ENCODE measurements at regions not wholly inside any gene's neighbourhood (a gene's known extent, or its start where the extent isn't known, plus 50 kb on each side); places are given as distances from the start of the nearest gene placed in this dataset.

DNA sequence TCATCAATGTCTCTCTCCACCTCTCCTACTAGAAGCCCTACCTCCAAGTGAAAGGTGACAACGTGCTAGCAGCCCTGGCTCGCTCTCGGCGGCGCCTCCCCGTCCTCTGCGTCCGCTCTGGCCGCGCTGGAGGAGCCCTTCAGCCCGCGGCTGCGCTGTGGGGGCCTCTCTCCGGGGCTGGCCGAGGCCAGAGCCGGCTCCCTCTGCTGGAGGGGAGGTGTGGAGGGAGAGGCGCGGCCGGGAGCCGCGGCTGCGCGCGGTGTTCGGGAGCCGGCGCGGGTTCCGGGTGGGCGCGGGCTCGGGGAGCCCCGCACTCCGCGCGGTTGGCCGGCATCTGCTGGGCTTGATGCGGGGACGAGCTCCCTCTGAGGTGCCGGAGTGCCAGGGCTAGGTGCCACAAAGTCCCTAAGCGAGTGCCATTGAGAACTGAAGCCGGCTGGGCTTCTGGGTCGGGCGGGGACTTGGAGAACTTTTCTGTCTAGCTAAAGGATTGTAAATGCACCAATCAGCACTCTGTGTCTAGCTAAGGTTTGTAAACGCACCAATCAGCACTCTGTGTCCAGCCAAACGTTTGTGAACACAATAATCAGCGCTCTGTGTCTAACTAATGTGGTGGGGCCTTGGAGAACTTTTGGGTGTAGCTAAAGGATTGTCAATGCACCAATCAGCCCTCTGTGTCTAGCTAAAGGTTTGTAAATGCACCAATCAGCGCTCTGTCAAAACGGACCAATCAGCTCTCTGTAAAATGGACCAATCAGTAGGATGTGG is 84.8 kb upstream of the ARRDC4 start:
- ChIA-PET CTCF (interaction anchor here (0.6 kb wide), 1 partner anchor 226 kb away, joined by 5 read pairs; no protein-coding TSS in a partner anchor), POLR2A (no interaction called here)
- TF ChIP-seq, protein P1, sequence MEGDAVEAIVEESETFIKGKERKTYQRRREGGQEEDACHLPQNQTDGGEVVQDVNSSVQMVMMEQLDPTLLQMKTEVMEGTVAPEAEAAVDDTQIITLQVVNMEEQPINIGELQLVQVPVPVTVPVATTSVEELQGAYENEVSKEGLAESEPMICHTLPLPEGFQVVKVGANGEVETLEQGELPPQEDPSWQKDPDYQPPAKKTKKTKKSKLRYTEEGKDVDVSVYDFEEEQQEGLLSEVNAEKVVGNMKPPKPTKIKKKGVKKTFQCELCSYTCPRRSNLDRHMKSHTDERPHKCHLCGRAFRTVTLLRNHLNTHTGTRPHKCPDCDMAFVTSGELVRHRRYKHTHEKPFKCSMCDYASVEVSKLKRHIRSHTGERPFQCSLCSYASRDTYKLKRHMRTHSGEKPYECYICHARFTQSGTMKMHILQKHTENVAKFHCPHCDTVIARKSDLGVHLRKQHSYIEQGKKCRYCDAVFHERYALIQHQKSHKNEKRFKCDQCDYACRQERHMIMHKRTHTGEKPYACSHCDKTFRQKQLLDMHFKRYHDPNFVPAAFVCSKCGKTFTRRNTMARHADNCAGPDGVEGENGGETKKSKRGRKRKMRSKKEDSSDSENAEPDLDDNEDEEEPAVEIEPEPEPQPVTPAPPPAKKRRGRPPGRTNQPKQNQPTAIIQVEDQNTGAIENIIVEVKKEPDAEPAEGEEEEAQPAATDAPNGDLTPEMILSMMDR (IDR thresholded peaks at IDR 0.05; ENCODE audit: low read depth, low read length): no peak
- H3K9me3 ChIP-seq (ENCODE audit: control insufficient read depth, insufficient read depth, low read length): peaks cover 24% of the 10 kb centered on the region
- no peak for DNase-seq (ENCODE audit: low read depth, low spot score)
- no peak overlapping the region for H3K4me3 ChIP-seq (ENCODE audit: low read depth, low read length)
- H3K27me3 ChIP-seq (ENCODE audit: control insufficient read depth, insufficient read depth, low read length): no peaks in the 10 kb centered on the region
- H3K27ac ChIP-seq (ENCODE audit: low read depth, low read length): no peak overlapping the region

DNA sequence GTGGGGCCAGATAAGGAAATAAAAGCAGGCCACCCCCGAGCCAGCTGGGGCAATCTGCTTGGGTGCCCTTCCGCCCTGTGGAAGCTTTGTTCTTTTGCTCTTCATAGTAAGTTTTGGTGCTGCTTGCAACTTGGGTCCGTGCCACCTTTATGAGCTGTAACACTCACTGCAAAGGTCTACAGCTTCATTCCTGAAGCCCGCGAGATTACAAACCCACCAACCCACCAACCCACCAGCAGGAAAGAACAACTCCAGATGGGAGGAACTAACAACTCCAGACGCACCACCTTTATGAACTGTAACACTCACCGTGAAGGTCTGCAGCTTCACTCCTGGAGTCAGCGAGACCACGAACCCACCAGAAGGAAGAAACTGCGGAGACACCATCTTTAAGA is 84.2 kb upstream of the ARRDC4 start:
- CTCF ChIA-PET: interaction anchor here (0.6 kb wide), 1 partner anchor 227 kb away, joined by 5 read pairs; no protein-coding TSS in a partner anchor
- Histone ChIP-seq H3K27me3 (ENCODE audit: control insufficient read depth, insufficient read depth, low read length) (no peaks in the 10 kb centered on the region), H3K27ac (ENCODE audit: low read depth, low read length) (no peak overlapping the region), H3K4me3 (ENCODE audit: low read depth, low read length) (no peak overlapping the region), H3K9me3 (ENCODE audit: control insufficient read depth, insufficient read depth, low read length) (peaks cover 21% of the 10 kb centered on the region)
- TF ChIP-seq, protein P1 (IDR thresholded peaks at IDR 0.05; ENCODE audit: low read depth, low read length): no peak
- no peak for DNase-seq (ENCODE audit: low read depth, low spot score)
- POLR2A ChIA-PET: no interaction called here

DNA sequence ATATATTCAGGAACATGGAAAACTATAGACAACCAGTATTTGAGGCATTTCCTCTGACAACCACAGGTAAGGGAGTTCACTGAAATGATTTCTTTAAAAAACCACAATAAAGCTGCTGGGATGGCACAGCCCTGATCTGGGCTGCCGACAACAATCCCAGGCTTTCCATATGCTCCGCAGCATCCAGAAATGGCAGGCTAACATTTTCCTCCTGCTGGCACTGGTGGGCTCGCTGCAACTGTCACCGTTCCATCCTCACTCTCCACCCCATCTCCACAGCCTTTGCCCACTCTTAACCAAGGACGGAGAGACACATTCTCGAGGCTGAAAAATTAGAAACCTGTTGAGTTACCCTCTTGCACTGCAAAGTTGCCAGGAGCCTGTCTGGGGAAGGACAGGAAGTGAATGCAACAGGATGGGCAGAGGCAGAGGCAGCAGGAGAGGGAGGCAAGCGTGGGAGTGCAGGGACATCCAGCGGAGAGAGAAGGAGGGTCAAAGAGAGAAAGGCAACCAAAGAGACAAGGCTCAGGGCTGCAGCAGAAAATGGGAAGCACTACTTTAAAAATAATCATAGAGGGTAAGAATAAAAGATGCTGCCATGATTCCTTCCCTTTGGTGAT is 79.0 kb upstream of the ARRDC4 start:
- H3K27ac ChIP-seq (ENCODE audit: low read depth, low read length): no peak overlapping the region
- no peak overlapping the region for H3K4me3 ChIP-seq (ENCODE audit: low read depth, low read length)
- CTCF ChIA-PET: no interaction called here
- TF ChIP-seq, protein P1 (IDR thresholded peaks at IDR 0.05; ENCODE audit: low read depth, low read length): no peak
- H3K27me3 ChIP-seq (ENCODE audit: control insufficient read depth, insufficient read depth, low read length): no peaks in the 10 kb centered on the region
- peaks cover 7% of the 10 kb centered on the region; the same call in 1 of the 2 replicates for H3K9me3 ChIP-seq (ENCODE audit: control insufficient read depth, insufficient read depth, low read length)
- POLR2A ChIA-PET: no interaction called here
- no peak for DNase-seq (ENCODE audit: low read depth, low spot score)

DNA sequence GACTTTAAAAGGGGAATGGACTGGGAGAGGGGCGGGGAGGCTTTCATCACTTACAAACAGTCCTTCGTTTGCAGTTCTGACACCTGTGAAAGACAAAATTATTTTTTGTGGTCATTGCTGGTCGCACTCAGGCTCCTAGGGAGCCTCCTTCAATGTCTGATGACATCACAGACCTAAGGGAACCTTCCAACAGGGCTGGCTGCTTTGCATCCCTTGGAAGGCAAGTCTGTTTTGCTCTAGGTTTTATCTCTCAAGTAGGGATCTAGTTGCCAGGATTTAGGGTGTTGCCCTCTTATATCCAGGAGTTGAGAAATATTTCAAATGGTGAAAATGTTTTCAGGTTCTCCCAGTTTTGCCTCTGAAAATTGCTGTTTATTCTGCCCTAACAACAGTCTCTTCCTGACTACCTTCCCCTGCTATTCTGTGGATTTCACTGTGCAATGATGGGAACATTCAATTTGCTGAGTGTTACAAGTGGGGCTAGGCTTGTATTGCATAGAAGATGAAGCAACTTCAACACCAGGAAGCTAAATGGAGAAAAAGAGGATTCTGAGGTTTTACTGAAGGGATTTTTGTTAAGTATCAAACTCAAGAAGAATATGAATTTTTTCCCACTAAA is 75.9 kb upstream of the ARRDC4 start:
- H3K9me3 ChIP-seq (ENCODE audit: control insufficient read depth, insufficient read depth, low read length): peaks cover 5% of the 10 kb centered on the region; the same call in 1 of the 2 replicates

More for the DNA sequence above, 75.9 kb upstream of the ARRDC4 start:
- TF ChIP-seq, protein P1 (IDR thresholded peaks at IDR 0.05; ENCODE audit: low read depth, low read length): no peak
- no peak for DNase-seq (ENCODE audit: low read depth, low spot score)
- ChIA-PET POLR2A (no interaction called here), CTCF (no interaction called here)
- Histone ChIP-seq H3K4me3 (ENCODE audit: low read depth, low read length) (no peak overlapping the region), H3K27ac (ENCODE audit: low read depth, low read length) (no peak overlapping the region), H3K27me3 (ENCODE audit: control insufficient read depth, insufficient read depth, low read length) (no peaks in the 10 kb centered on the region)
